BE2C (cell line): ENCODE measurements at regions not wholly inside any gene's neighbourhood (a gene's known extent, or its start where the extent isn't known, plus 50 kb on each side); places are given as distances from the start of the nearest gene placed in this dataset.

Experiments used
- DNase-seq: peaks from one replicate; pipeline ENCODE4 v3.0.0-alpha.2; 2020
- H3K27me3 ChIP-seq: fragments of 250-450 bp; sonication (Bioruptor Pico); 2 replicates; pipeline ENCODE4 v1.5.1; 2020; ENCODE audit warnings: mild to moderate bottlenecking
- H3K36me3 ChIP-seq: fragments of 250-450 bp; sonication (Bioruptor Pico); 2 replicates; pipeline ENCODE4 v1.5.1; 2020; ENCODE audit warnings: mild to moderate bottlenecking
- H3K4me1 ChIP-seq: fragments of 250-450 bp; sonication (Bioruptor Pico); 2 replicates; pipeline ENCODE4 v1.5.1; 2020
- H3K4me3 ChIP-seq: 2 replicates; pipeline ENCODE4 v1.5.1; 2011; ENCODE audit warnings: low read depth, low read length
- H3K9me3 ChIP-seq: fragments of 250-450 bp; sonication (Bioruptor Pico); 2 replicates; pipeline ENCODE4 v1.5.1; 2020
- TF ChIP-seq, protein P1 (sequence below): IDR thresholded peaks from 2 replicates; pipeline ENCODE4 v1.5.1; 2012; ENCODE audit warnings: mild to moderate bottlenecking, low read depth, low read length

DNA sequence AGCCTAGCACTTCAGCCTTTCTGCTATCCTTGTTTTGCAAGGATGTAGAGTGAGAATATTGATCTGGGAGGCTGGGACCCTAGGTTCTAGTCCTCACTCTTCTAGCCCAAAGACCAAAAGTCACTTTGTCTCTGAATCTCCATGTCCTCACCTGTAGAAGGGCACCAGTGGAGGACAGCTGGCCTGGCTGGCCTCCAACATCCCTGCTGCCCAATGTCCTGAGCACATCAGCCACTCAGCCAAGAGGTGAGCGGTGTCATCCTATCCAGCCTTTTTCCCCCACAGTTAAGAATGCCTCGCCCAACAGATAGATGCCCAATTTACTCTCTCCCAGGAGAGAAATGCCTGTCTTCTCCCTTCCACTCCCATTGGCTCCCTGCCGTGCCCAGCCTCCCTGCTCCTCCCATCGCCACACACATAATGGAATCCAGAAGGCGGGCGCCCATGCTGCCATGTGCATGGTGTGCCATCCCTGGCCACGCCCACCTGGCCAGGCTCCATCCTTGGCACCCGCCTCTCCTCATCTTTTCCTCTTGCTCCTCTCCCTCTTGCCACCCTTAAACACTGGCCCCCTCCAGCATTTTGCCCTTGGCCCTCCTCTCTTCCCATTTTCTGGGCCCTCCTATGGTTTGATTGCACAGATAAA lies 157.3 kb upstream of the SDK2 start:
- DNase-seq: no peak
- no peaks in the 10 kb centered on the region for H3K36me3 ChIP-seq
- no peaks in the 10 kb centered on the region for H3K27me3 ChIP-seq
- H3K9me3 ChIP-seq: no peaks in the 10 kb centered on the region
- no peaks in the 10 kb centered on the region for H3K4me1 ChIP-seq
- TF ChIP-seq, protein P1, sequence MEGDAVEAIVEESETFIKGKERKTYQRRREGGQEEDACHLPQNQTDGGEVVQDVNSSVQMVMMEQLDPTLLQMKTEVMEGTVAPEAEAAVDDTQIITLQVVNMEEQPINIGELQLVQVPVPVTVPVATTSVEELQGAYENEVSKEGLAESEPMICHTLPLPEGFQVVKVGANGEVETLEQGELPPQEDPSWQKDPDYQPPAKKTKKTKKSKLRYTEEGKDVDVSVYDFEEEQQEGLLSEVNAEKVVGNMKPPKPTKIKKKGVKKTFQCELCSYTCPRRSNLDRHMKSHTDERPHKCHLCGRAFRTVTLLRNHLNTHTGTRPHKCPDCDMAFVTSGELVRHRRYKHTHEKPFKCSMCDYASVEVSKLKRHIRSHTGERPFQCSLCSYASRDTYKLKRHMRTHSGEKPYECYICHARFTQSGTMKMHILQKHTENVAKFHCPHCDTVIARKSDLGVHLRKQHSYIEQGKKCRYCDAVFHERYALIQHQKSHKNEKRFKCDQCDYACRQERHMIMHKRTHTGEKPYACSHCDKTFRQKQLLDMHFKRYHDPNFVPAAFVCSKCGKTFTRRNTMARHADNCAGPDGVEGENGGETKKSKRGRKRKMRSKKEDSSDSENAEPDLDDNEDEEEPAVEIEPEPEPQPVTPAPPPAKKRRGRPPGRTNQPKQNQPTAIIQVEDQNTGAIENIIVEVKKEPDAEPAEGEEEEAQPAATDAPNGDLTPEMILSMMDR: no peak
- no peak overlapping the region for H3K4me3 ChIP-seq

- Histone ChIP-seq H3K4me3 (no peak overlapping the region), H3K9me3 (no peaks in the 10 kb centered on the region), H3K27me3 (no peaks in the 10 kb centered on the region), H3K36me3 (no peaks in the 10 kb centered on the region), H3K4me1 (no peaks in the 10 kb centered on the region)
- no peak for DNase-seq
- TF ChIP-seq, protein P1: no peak
These were observed 158.1 kb upstream of the SDK2 start for GRCh38 chr17:73802314-73802713.

GRCh38 chr17:73802871-73803270 lies 158.6 kb upstream of the SDK2 start:
- H3K4me1 ChIP-seq: no peaks in the 10 kb centered on the region
- H3K36me3 ChIP-seq: no peaks in the 10 kb centered on the region
- no peak for DNase-seq
- H3K9me3 ChIP-seq: no peaks in the 10 kb centered on the region
- no peak overlapping the region for H3K4me3 ChIP-seq
- no peaks in the 10 kb centered on the region for H3K27me3 ChIP-seq
- TF ChIP-seq, protein P1: no peak

GRCh38 chr17:73803964-73804435 lies 159.8 kb upstream of the SDK2 start:
- H3K36me3 ChIP-seq: no peaks in the 10 kb centered on the region
- no peaks in the 10 kb centered on the region for H3K27me3 ChIP-seq
- TF ChIP-seq, protein P1: no peak
- no peak overlapping the region for H3K4me3 ChIP-seq
- H3K9me3 ChIP-seq: no peaks in the 10 kb centered on the region
- no peaks in the 10 kb centered on the region for H3K4me1 ChIP-seq
- no peak for DNase-seq

DNA sequence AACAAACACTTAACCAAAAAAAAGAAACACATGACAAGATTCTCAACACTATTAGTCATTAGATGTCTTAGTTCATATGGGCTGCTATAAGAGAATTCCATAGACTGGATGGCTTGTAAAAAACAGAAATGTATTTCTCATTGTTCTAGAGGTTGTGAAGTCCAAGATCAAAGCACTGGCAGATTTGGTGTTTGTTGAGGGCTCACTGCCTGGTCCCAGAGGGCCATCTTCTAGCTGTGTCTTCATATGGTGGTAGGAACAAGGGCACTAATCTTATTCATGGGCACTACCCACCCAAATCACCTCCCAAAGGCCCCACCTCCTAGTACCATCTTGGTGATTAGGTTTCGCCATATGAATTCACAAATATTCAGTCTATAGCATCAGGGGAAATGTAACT lies 162.5 kb upstream of the SDK2 start:
- no peaks in the 10 kb centered on the region for H3K9me3 ChIP-seq
- H3K4me1 ChIP-seq: no peaks in the 10 kb centered on the region
- no peak for DNase-seq
- TF ChIP-seq, protein P1: no peak
- no peaks in the 10 kb centered on the region for H3K27me3 ChIP-seq
- H3K4me3 ChIP-seq: no peak overlapping the region
- H3K36me3 ChIP-seq: no peaks in the 10 kb centered on the region

DNA sequence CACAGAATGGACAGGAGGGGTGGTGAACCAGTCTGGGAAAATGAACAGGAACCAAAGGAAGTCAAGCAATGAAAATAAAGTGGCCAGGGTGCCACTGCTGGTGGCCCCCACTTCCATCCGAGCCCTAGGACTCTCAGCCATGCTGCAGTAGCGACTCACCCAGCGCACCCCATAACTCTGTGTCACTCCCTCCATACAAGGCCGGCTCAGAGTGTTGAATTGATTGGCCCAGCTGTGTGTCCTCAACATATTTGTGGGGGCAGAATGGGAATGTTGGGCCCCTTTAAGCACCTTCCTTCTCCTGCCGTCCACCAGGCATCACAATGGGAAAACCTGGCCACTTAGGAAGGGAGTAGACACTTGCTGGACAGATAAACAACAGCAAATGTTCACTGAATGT lies 169.0 kb upstream of the SDK2 start:
- Histone ChIP-seq H3K36me3 (no peaks in the 10 kb centered on the region), H3K4me1 (no peaks in the 10 kb centered on the region), H3K27me3 (no peaks in the 10 kb centered on the region), H3K4me3 (no peak overlapping the region), H3K9me3 (no peaks in the 10 kb centered on the region)
- TF ChIP-seq, protein P1: no peak
- DNase-seq: no peak
